Natural killer cell (primary cell): ENCODE measurements at regions not wholly inside any gene's neighbourhood (a gene's known extent, or its start where the extent isn't known, plus 50 kb on each side); places are given as distances from the start of the nearest gene placed in this dataset.

Source experiments
- ATAC-seq, 3 donors: fragments of 150-1000 bp in 2 of 3; fragments of 200-7000 bp in 1 of 3; cut with Tn5 transposase; 1 replicate in 1 of 3; 2 replicates in 2 of 3; pipeline ENCODE4 v1.10.0; 2021; ENCODE audit warnings: mild to moderate bottlenecking in 2 of 3, moderate library complexity in 2 of 3
- DNase-seq, 2 donors: peaks; one replicate each; pipeline versions ENCODE4 v3.0.0 to v3.0.0-alpha.2; 2013 to 2021; ENCODE audit warnings: mixed read lengths in 1 of 2
- H3K27ac ChIP-seq: one replicate; pipeline ENCODE4 v1.5.1; 2013; ENCODE audit warnings: mild to moderate bottlenecking, low read length
- H3K27me3 ChIP-seq: one replicate; pipeline ENCODE4 v1.6.1; 2013; ENCODE audit warnings: low read length; ENCODE audit not compliant: control insufficient read depth, insufficient read depth
- H3K36me3 ChIP-seq: one replicate; pipeline ENCODE4 v1.6.1; 2013; ENCODE audit warnings: low read length; ENCODE audit not compliant: control insufficient read depth, insufficient read depth
- H3K4me1 ChIP-seq: one replicate; pipeline ENCODE4 v1.6.1; 2013; ENCODE audit warnings: low read length; ENCODE audit not compliant: control insufficient read depth, insufficient read depth
- H3K4me3 ChIP-seq: one replicate; pipeline ENCODE4 v1.5.1; 2013; ENCODE audit warnings: low read length
- H3K9me3 ChIP-seq: one replicate; pipeline ENCODE4 v1.6.1; 2013; ENCODE audit warnings: low read length; ENCODE audit not compliant: control insufficient read depth, insufficient read depth
- H3K27ac Mint-ChIP-seq, 2 donors: one replicate each; pipeline ENCODE4 v1.8.0; 2022; ENCODE audit warnings: mild to moderate bottlenecking in 2 of 2, mixed read lengths in 2 of 2, moderate library complexity in 1 of 2
- H3K27me3 Mint-ChIP-seq, 2 donors: one replicate each; pipeline ENCODE4 v1.8.0; 2022; ENCODE audit warnings: low read depth in 2 of 2, mixed read lengths in 2 of 2
- H3K36me3 Mint-ChIP-seq: one replicate; pipeline ENCODE4 v1.8.0; 2022; ENCODE audit warnings: mixed read lengths
- H3K4me1 Mint-ChIP-seq, 2 donors: one replicate each; pipeline ENCODE4 v1.8.0; 2022; ENCODE audit warnings: mixed read lengths in 2 of 2
- H3K4me3 Mint-ChIP-seq: one replicate; pipeline ENCODE4 v1.8.0; 2022; ENCODE audit warnings: mild to moderate bottlenecking, moderate library complexity, mixed read lengths
- H3K9me3 Mint-ChIP-seq, 2 donors: one replicate each; pipeline ENCODE4 v1.8.0; 2022; ENCODE audit warnings: mixed read lengths in 2 of 2
- WGBS: methylation state at CpG from one replicate; pipeline ENCODE4 v1.1.7; 2013; ENCODE audit warnings: missing lambda C conversion rate; ENCODE audit not compliant: insufficient coverage; 5-methylcytosine and 5-hydroxymethylcytosine counted together
- intact Hi-C: fragments of 100-400 bp; cut with micrococcal nuclease; formaldehyde crosslinking; loops from one replicate; pipeline ENCODE4 v1.14.2; 2022
- TF ChIP-seq, protein P1 (sequence below): fragments of 200-600 bp; IDR thresholded peaks from one replicate; pipeline ENCODE4 v1.8.0; 2022; ENCODE audit warnings: antibody characterized with exemption

DNA sequence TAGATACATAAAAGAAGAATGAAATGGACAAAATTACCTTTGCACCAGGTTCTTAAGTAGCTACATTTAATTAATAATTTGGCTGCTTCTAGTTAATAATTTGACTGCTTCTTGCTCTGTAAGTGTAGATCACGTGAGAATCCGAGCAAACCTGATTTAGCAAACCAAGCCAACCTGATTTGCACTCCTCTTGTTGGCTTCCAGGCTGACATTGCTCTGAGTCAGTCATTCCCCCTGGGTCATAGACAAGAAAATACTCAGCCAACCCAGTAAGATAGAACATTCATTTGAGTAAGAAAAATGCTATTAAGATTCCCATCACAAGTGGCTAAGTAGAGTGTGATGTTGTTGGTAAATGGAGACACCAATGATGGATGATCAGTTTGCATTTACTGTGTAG lies 304.1 kb downstream of the C11orf87 start:
- Mint-ChIP-seq H3K4me3 (no peak overlapping the region), H3K4me1 (no peaks in the 10 kb centered on the region), H3K36me3 (no peaks in the 10 kb centered on the region), H3K27me3 (no peaks in the 10 kb centered on the region), H3K27ac (no peak overlapping the region), H3K9me3 (peaks cover 8 to 11% of the 10 kb centered on the region in 2 donors)
- no peaks in the 10 kb centered on the region for H3K36me3 ChIP-seq
- H3K27me3 ChIP-seq, result no peaks in the 10 kb centered on the region
- no peak for DNase-seq
- WGBS, result 89% methylated on average over 2 of the region's 2 CpGs
- H3K27ac ChIP-seq, result no peak overlapping the region
- ATAC-seq, result no peak
- no peaks in the 10 kb centered on the region for H3K4me1 ChIP-seq
- intact Hi-C loops, result no loop called here
- H3K4me3 ChIP-seq, result no peak overlapping the region
- TF ChIP-seq, protein P1, sequence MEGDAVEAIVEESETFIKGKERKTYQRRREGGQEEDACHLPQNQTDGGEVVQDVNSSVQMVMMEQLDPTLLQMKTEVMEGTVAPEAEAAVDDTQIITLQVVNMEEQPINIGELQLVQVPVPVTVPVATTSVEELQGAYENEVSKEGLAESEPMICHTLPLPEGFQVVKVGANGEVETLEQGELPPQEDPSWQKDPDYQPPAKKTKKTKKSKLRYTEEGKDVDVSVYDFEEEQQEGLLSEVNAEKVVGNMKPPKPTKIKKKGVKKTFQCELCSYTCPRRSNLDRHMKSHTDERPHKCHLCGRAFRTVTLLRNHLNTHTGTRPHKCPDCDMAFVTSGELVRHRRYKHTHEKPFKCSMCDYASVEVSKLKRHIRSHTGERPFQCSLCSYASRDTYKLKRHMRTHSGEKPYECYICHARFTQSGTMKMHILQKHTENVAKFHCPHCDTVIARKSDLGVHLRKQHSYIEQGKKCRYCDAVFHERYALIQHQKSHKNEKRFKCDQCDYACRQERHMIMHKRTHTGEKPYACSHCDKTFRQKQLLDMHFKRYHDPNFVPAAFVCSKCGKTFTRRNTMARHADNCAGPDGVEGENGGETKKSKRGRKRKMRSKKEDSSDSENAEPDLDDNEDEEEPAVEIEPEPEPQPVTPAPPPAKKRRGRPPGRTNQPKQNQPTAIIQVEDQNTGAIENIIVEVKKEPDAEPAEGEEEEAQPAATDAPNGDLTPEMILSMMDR, result no peak
- no peaks in the 10 kb centered on the region for H3K9me3 ChIP-seq

DNA sequence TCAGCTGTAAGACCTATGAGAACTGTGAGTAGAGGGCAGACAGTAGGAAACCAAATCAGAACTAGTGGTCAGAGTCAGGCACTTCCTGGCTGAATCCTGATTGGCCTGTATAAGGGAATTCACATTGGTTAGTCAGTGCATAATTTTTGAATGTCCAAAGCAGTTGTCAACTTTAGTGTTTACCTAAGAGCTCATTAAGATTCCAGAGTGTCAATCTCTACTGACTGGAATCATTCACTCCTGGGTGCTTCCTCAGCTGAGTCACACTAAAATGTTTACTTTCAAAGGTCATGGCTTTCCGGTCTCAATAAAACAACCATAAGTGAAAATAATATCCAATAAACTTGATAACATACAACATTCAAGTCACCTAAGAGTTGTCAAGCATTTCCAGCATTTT lies 306.1 kb downstream of the C11orf87 start:
- Mint-ChIP-seq H3K4me1 (no peaks in the 10 kb centered on the region), H3K9me3 (peaks cover 11% of the 10 kb centered on the region in 2 donors), H3K4me3 (no peak overlapping the region), H3K27me3 (no peaks in the 10 kb centered on the region), H3K36me3 (no peaks in the 10 kb centered on the region), H3K27ac (no peak overlapping the region)
- Histone ChIP-seq H3K27me3 (no peaks in the 10 kb centered on the region), H3K27ac (no peak overlapping the region), H3K4me3 (no peak overlapping the region), H3K4me1 (no peaks in the 10 kb centered on the region), H3K36me3 (no peaks in the 10 kb centered on the region), H3K9me3 (no peaks in the 10 kb centered on the region)
- TF ChIP-seq, protein P1, result no peak
- WGBS, result 100% methylated on average over 1 of the region's 1 CpG
- intact Hi-C loops, result no loop called here
- DNase-seq (no peak), ATAC-seq (no peak)

DNA sequence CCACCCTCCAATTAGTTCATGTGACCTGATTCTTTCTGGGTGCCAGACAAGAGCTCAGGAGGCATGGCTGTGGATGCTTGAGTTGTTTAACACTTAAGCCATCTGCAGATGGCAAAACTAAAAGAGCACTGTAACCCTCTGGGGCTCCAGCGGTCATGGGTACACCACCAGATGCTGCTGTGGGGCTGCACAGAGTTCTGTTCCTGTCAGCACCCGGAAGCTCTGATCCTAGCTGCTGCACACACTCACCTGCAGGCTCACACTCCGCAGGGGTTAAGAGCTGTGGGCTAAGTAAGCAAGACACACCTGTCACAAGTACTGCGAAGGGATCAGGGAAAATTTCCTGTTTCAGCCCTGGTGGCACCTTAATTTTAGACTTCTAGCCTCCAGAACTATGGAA lies 307.8 kb downstream of the C11orf87 start:
- Histone ChIP-seq H3K27me3 (no peaks in the 10 kb centered on the region), H3K9me3 (no peaks in the 10 kb centered on the region), H3K27ac (no peak overlapping the region), H3K36me3 (no peaks in the 10 kb centered on the region), H3K4me1 (no peaks in the 10 kb centered on the region), H3K4me3 (no peak overlapping the region)
- no peak overlapping the region for H3K27ac Mint-ChIP-seq
- no peak for ATAC-seq
- intact Hi-C loops, result no loop called here
- TF ChIP-seq, protein P1, result no peak
- no peaks in the 10 kb centered on the region for H3K27me3 Mint-ChIP-seq
- H3K9me3 Mint-ChIP-seq, result peaks cover 7% of the 10 kb centered on the region in 2 donors
- no peaks in the 10 kb centered on the region for H3K36me3 Mint-ChIP-seq
- no peaks in the 10 kb centered on the region for H3K4me1 Mint-ChIP-seq
- WGBS, result 87% methylated on average over 4 of the region's 4 CpGs
- no peak for DNase-seq
- no peak overlapping the region for H3K4me3 Mint-ChIP-seq

DNA sequence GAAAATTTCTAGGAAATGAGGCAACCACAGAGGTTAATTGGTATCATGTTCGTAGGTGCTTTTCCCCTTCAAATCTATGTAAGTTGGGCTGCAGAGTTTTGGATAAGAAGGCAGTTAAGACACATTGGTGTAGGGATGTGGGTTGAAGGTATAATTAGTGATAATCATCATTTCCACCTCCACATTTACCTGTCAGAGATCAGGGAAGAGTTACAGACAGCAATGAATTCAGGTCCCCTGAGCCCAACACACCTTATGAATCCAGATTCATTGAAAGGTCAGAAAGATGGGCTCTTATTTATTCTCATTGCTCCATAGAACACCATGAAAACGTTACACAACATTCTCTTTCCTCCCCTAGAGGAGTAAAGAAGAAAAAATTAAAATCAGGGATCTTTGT lies 308.7 kb downstream of the C11orf87 start:
- TF ChIP-seq, protein P1, result no peak
- Histone ChIP-seq H3K36me3 (no peaks in the 10 kb centered on the region), H3K9me3 (no peaks in the 10 kb centered on the region), H3K4me3 (no peak overlapping the region), H3K27ac (no peak overlapping the region), H3K27me3 (no peaks in the 10 kb centered on the region), H3K4me1 (no peaks in the 10 kb centered on the region)
- H3K4me1 Mint-ChIP-seq, result no peaks in the 10 kb centered on the region
- ATAC-seq (no peak), DNase-seq (no peak)
- H3K36me3 Mint-ChIP-seq, result no peaks in the 10 kb centered on the region
- peaks cover 3 to 5% of the 10 kb centered on the region in 2 donors for H3K9me3 Mint-ChIP-seq
- H3K27me3 Mint-ChIP-seq, result no peaks in the 10 kb centered on the region
- intact Hi-C loops, result no loop called here
- H3K4me3 Mint-ChIP-seq, result no peak overlapping the region
- H3K27ac Mint-ChIP-seq, result no peak overlapping the region
- 67% methylated on average over 1 of the region's 2 CpGs for WGBS
